GM19395 (cell line): ENCODE measurements at regions not wholly inside any gene's neighbourhood (a gene's known extent, or its start where the extent isn't known, plus 50 kb on each side); places are given as distances from the start of the nearest gene placed in this dataset.
"Not testable (repeated sequence)": the region's sequence is repeated elsewhere in the genome, so short reads cannot be mapped to it uniquely, and the experiment has no call there.

Source experiments
- ATAC-seq: cut with Tn5 transposase; IDR thresholded peaks from one replicate; pipeline ENCODE4 v1.9.1; 2021; ENCODE audit warnings: mild to moderate bottlenecking, moderate library complexity; ENCODE audit not compliant: unreplicated experiment

DNA sequence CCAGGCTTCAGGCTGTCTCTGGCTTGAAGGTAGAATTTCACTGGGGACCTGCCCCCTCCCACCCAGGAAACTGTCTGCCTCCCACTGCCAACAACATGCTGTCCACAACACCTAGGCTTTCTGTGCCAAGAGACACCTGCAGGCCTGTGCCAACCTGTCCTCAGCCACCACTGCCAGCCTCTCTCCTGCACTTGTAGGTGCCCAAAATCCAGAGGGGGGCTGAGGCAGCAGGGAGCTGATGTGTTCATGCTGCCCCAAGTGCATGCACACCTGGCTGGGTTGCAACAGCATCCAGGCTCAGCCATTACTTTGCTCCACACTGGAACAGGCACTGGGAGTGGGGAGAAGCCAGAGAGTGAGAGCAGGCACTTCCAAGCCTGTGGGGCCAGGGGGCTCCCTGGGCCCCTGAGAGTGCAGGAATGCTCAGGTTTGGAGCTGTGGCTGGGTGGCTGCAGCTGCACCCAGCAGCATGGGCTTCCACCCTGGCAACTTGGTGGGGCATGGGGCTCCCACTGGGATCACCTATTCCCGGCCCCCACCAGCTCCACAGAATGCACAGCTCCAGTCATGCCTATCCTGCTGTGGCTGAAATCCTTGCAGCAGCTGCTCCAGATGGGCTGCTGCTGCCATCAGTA, 218.1 kb upstream of the OBI1 start:
- no peak for ATAC-seq

GRCh38 chr13:78875792-78876580, 217.0 kb upstream of the OBI1 start:
- ATAC-seq: peak; percentile 58

DNA sequence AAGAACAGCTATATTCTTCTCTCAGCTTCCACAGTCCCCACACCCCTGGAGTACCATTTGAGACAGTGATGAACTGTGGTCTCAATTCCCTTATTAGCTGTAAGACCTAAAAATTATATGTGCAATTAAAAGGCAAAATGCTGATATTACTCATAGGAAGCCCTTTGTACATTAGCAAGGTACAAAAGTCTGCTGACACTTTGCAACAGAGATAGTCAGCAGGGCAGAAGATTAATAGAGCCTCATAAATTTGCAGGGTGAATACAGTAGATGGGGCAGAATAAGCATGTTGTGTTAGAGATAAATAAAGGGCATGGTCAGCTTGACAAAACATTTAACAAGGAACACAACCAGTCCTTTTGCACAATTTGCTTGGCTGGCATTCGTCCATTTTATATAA, 210.0 kb upstream of the OBI1 start:
- ATAC-seq: no peak

- ATAC-seq: no peak
Measured at GRCh38 chr13:78867655-78868054, 208.7 kb upstream of the OBI1 start.

- ATAC-seq: not testable (repeated sequence)
Measured at GRCh38 chr13:78866076-78866475, 207.1 kb upstream of the OBI1 start.

DNA sequence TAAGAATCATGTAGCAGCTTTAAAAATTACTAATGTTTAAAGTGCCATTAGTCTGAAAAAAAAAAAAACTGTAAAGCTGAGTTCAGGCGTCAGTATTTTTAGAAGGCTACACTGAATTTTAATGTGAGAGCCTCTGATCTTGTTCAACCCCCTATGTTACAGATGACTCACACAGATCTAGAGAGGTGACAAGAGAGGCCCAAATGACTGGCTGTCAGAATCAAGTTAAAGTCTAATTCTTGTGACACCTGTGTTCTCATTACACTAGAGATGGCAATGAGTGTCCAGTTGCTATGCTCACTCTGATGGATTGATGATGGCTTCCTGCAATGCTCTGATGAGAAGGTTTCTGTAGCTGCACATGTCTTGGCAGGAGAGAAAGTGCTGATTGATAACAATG, 203.5 kb upstream of the OBI1 start:
- ATAC-seq: no peak

DNA sequence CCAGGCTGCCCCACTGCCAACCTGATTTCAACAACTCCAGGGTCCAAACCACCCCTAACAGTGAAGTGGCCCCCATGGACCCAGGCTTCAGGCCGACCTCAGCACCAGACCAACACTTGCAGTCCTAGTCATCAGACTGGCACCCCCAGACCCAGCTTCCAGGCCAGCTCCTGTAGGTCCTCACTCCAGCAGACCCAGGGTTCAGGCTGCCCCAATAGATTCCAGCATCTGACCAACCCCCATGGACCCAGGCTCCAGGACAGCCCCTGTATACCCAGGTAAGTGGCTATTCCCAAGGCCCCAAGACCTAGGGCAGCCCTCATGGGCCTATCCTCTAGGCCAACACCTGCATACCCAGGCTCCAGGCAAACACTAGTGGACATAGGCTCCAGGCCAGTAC, 193.8 kb upstream of the OBI1 start:
- ATAC-seq: no peak

- no peak for ATAC-seq
Measured at GRCh38 chr13:78845656-78846365, 186.9 kb upstream of the OBI1 start.

GRCh38 chr13:78844106-78844505, 185.2 kb upstream of the OBI1 start:
- no peak for ATAC-seq

DNA sequence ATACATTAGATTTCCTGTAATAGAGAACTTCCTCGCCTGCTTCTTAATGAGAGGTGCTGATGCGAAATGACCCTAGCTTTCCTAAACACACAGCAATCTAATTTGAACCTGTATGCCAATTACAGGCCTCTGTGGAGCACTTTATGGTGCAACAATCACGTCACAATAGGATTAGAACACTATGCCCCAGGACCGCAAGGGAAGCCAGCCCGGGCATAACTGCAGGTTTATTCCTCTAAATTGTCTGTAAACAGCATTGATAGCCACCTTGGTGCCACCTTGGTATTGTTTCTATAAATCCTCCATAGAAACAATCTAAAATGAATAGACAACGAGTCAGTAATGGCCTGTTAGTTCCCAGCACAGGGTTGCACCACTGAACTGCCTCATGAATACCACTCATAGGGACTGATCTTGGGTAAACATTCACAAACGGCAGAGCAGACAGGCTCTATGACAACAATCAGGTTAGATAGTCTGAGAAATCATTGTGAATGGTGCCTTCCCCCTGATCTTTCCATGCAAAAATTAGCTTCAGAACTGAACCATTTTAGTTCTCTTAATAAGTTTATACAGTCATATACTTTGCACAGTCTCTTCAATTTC, 182.5 kb upstream of the OBI1 start:
- no peak for ATAC-seq

GRCh38 chr13:78836238-78836784, 177.4 kb upstream of the OBI1 start:
- no peak for ATAC-seq

DNA sequence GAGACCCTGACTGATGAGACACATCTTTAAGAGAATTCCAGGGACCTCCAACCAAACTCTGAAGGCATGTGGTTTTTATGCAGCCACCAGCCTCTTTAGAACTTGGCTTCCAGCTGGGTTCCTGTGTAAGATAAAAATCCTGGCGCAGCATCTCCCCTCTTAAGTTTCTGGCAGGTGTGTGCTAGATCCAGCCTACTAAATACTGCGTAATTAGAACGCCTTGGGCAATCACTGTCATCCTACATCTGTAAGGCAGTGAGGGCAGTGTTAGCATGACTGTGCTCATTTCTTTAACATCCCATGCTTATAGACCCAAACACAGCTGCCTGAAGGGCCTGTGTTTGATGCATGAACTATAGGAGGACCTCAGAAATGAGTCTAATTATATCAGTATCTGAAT, 173.5 kb upstream of the OBI1 start:
- ATAC-seq: no peak

DNA sequence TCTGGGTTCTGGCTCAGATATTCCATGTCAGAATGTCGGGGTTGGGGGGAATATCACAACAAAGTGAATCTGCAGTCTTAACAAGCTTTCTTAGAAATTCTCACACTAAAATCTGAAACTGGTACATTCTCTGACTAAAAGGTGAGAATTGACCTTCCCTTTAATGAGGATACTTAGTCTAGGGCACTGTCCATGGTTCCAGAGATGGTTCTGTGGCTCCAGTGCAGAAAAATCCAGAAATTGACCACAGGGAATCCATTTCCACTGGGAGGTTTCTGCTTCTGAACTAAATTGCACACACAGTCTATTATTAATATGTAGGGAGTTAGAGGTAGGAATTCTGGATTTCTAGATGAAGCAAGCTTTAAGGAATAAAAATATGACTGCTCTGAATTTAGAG, 171.6 kb upstream of the OBI1 start:
- no peak for ATAC-seq

DNA sequence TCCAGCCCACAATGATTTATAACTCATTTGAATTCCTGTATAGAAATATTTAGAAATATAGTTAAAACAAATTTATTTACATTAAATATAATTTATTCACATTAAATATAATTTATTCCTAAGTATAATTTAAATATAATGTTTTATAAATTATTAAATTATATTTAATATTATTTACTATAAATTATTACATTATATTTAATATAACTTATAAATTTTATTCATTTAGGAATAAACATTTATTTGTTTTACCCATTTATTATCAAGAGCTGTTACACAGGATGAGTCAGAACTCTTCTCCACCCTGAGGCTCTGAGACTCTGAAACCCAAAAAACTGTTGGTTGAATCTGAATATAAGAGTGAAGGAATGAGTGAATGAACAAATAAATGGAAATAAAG, 170.9 kb upstream of the OBI1 start:
- no peak for ATAC-seq

DNA sequence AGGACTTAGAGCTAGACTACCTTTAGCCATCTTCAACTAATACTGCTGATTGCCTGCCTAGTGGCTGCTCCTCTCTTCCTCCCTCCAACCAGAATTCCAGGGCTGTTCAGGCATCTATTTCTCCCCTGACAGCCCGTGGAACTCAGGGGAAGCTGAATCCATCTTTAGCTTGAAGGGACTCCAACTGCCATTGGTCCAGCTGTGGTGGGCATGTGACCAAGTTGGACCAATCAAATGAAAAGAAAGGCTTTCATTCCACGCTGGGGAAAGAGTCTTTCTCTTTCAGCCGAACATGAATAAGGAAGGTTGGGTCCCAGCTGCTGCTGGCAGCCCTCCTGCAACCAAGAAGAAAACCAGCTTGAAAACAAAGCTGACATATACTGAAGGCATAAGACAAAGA, 168.5 kb upstream of the OBI1 start:
- ATAC-seq: no peak

DNA sequence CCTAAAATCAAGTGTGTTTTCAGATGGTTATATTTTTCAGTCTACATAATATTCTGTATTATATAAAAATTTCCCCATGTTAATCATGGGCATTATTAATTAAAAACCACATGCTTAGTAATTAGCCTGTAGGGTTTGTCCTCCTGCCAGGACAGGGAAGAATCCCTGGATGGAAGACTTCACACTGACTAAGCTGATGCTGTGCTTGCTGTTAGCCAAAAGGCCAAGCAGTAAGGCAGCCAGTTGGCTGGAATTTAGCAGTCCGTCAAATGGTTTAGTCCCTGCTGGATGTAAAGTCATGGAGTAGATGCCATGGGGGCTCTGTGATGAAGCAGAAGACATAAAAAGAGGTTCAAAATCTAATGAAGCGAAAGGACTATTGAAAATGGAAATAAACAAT, 168.0 kb upstream of the OBI1 start:
- no peak for ATAC-seq

DNA sequence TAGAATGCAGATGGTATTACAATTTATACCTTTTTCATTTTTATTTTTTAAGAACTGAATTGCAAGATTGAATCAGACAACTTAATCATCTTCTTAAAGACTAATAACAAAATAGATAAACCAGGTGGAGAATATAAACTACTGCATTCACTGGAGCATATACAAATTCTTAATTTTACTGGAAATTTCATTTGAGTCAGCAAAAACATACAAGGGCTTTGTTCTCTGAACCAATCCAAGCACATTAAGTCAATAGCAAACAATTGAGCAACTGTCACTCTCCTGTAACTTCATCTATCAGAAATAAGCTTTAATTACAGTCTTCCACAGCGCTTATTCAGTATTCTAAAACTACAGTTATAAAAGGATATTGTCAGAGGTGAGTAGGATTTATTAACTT, 167.4 kb upstream of the OBI1 start:
- ATAC-seq: no peak

DNA sequence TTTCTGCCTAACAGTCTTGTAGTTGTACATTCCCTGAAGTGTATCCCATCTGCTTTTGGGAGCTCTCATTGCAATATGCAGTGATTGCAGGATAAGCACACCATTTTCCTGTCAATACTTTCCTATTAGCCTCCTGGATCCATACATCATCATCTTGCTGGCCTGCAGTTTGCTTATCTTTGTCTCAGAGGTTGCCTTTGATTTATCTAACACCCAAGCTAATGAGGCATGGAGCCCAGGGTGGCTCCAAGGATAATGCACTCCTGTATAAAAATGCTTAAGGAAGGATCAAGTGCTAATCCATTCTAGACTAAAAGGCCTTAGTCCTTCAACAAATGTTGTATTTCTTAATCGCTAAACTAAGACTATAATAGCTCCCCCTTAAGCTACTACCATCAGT, 161.6 kb upstream of the OBI1 start:
- ATAC-seq: no peak

GRCh38 chr13:78816592-78816991, 157.6 kb upstream of the OBI1 start:
- no peak for ATAC-seq

- no peak for ATAC-seq
Measured at GRCh38 chr13:78816154-78816553, 157.2 kb upstream of the OBI1 start.

GRCh38 chr13:78806457-78806856, 147.5 kb upstream of the OBI1 start:
- ATAC-seq: peak; percentile 76
